IPS DF 6.9 (cell line): ENCODE measurements at regions not wholly inside any gene's neighbourhood (a gene's known extent, or its start where the extent isn't known, plus 50 kb on each side); places are given as distances from the start of the nearest gene placed in this dataset.

Experiments used
- DNase-seq: peaks from one replicate; pipeline ENCODE4 v3.0.0-alpha.2; 2013; ENCODE audit warnings: low read depth, low spot score
- H3K27ac ChIP-seq: one replicate; pipeline ENCODE4 v1.5.1; 2013; ENCODE audit warnings: low read length, control low read depth
- H3K27me3 ChIP-seq: 2 replicates; pipeline ENCODE4 v1.6.1; 2013; ENCODE audit warnings: mild to moderate bottlenecking, low read length; ENCODE audit not compliant: control insufficient read depth, insufficient read depth
- H3K36me3 ChIP-seq: 2 replicates; pipeline ENCODE4 v1.6.1; 2013; ENCODE audit warnings: low read length; ENCODE audit not compliant: control insufficient read depth, insufficient read depth
- H3K4me1 ChIP-seq: 2 replicates; pipeline ENCODE4 v1.6.1; 2013; ENCODE audit warnings: low read length; ENCODE audit not compliant: control insufficient read depth, insufficient read depth
- H3K4me3 ChIP-seq: 2 replicates; pipeline ENCODE4 v1.5.1; 2013; ENCODE audit warnings: mild to moderate bottlenecking, low read length
- H3K9me3 ChIP-seq: 2 replicates; pipeline ENCODE4 v1.6.1; 2013; ENCODE audit warnings: low read length, inconsistent platforms; ENCODE audit not compliant: control insufficient read depth, insufficient read depth
- WGBS: extraction: QIAGEN DNeasy Blood & Tissue Kit; methylation state at CpG from one replicate; pipeline ENCODE4 v1.1.7; 2013; ENCODE audit warnings: mixed read lengths, missing lambda C conversion rate; ENCODE audit not compliant: insufficient read length, insufficient coverage; 5-methylcytosine and 5-hydroxymethylcytosine counted together

DNA sequence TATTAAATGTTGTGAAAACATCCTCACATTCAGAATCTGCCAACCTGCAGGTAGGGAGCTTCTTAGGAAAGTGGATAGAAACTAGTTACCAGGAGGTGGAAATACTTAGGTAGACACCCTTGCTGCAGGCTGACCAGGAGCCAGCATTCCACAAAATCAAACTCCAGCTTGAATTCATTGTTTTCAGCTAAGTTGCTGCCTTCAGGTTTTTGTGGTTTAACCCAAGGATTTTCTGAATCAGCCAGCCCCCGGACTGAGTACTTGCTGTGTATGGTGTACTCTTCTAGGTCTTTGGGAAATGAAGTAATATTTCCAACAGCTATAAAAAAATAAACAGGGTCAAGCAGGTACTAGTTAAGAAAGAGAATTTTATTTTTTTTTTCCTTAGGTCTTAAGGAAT, 192.1 kb upstream of the CHST9 start:
- Histone ChIP-seq H3K36me3 (no peaks in the 10 kb centered on the region), H3K27ac (no peak overlapping the region), H3K27me3 (no peaks in the 10 kb centered on the region), H3K9me3 (no peaks in the 10 kb centered on the region), H3K4me1 (no peaks in the 10 kb centered on the region), H3K4me3 (no peak overlapping the region)
- DNase-seq, result no peak
- WGBS, result no CpG with 5 or more reads among the region's 1 CpG

DNA sequence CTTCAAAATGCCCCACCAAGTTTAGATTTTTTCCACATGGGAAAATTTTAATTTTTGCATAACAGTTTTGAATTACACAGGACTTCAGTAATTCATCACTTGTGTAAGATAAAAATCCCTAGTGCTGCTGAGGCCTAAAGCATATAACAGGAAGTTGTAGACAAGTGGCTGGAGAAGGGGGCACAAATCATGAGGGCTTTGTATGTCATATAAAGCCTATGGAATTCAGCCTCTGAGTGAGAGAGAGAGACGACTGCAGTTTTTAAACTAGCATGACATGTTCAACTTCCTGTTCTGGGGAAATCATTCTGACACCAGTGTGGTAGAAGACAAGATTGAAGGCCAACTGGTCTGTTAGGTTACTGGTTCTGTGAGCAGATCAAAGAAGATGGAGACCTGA, 187.3 kb upstream of the CHST9 start:
- Histone ChIP-seq H3K27me3 (no peaks in the 10 kb centered on the region), H3K36me3 (no peaks in the 10 kb centered on the region), H3K4me3 (no peak overlapping the region), H3K27ac (no peak overlapping the region), H3K4me1 (no peaks in the 10 kb centered on the region), H3K9me3 (no peaks in the 10 kb centered on the region)
- DNase-seq, result no peak
- WGBS, result no CpG with 5 or more reads among the region's 1 CpG

GRCh38 chr18:27366665-27367064, 181.6 kb upstream of the CHST9 start:
- no peak for DNase-seq
- Histone ChIP-seq H3K36me3 (no peaks in the 10 kb centered on the region), H3K27me3 (no peaks in the 10 kb centered on the region), H3K4me3 (no peak overlapping the region), H3K9me3 (no peaks in the 10 kb centered on the region), H3K27ac (no peak overlapping the region), H3K4me1 (no peaks in the 10 kb centered on the region)
- WGBS, result no CpG with 5 or more reads among the region's 5 CpGs

GRCh38 chr18:27366151-27366550, 181.0 kb upstream of the CHST9 start:
- Histone ChIP-seq H3K27me3 (no peaks in the 10 kb centered on the region), H3K36me3 (no peaks in the 10 kb centered on the region), H3K4me3 (no peak overlapping the region), H3K9me3 (no peaks in the 10 kb centered on the region), H3K27ac (no peak overlapping the region), H3K4me1 (no peaks in the 10 kb centered on the region)
- no CpG with 5 or more reads among the region's 1 CpG for WGBS
- DNase-seq, result no peak

DNA sequence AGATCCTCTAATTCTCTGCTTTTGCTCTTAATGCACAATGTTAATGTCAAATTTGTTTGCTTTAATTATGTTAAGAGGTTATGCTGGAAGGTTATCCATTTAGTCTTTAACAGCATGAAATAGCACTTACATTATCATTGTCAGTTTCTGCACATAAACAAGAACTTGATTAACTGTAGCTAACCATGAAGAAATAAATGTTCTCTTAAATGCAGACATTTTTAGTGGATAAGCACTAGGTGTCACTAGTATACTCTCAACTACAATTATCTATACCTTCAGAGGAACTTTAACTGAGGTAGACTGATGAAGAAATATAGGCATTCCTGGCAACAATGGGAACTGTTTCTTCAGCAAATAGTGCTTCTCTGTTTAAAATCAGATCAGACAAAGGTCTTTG, 178.8 kb upstream of the CHST9 start:
- no peak overlapping the region for H3K4me3 ChIP-seq
- H3K4me1 ChIP-seq, result no peaks in the 10 kb centered on the region
- no peak for DNase-seq
- no peaks in the 10 kb centered on the region for H3K9me3 ChIP-seq
- no peak overlapping the region for H3K27ac ChIP-seq
- H3K27me3 ChIP-seq, result no peaks in the 10 kb centered on the region
- H3K36me3 ChIP-seq, result no peaks in the 10 kb centered on the region

GRCh38 chr18:27361477-27361876, 176.4 kb upstream of the CHST9 start:
- DNase-seq, result no peak
- no peaks in the 10 kb centered on the region for H3K27me3 ChIP-seq
- no peak overlapping the region for H3K4me3 ChIP-seq
- H3K27ac ChIP-seq, result no peak overlapping the region
- no peaks in the 10 kb centered on the region for H3K4me1 ChIP-seq
- WGBS, result no CpG with 5 or more reads among the region's 2 CpGs
- no peaks in the 10 kb centered on the region for H3K9me3 ChIP-seq
- H3K36me3 ChIP-seq, result no peaks in the 10 kb centered on the region

DNA sequence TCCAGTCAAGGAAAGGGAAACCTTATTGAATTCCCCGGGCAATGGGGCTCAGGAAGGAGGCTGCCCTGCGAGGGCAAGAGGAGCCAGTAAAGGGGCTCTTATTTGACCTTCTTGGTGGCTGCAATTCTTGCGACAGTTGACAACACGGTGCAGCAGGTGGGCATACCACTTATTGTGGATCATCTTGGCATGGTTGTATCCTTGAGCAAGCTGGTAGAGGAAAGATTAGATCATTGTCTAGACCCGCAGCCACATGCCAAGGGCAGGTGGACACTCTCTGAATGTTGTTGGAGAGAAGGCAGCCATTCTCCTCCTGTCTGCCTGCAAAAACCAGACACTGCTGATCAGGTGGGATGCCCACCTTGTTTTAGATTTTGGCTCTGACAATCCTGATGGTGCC, 170.2 kb upstream of the CHST9 start:
- no peak for DNase-seq
- Histone ChIP-seq H3K36me3 (no peaks in the 10 kb centered on the region), H3K9me3 (no peaks in the 10 kb centered on the region), H3K27me3 (no peaks in the 10 kb centered on the region), H3K27ac (no peak overlapping the region), H3K4me3 (no peak overlapping the region), H3K4me1 (no peaks in the 10 kb centered on the region)
- WGBS, result no CpG with 5 or more reads among the region's 5 CpGs

DNA sequence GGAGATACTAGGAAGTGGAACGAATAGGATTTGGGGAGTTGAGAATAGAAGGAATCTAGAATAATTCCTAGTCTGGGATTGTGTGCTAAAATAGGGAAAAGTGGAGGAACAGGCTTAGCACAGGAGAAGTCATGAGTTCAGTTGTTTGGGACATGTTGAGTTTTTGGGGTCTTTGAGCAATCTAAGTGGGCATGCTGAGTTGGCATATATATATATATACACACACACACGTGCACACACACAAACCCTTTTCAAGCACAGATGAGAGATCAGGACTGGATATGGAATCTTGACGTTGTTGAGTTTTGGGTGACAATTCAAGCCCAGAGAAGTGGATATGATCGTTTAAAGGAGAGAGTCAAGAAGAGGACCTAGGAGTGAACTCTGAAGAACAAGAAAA, 168.2 kb upstream of the CHST9 start:
- no peaks in the 10 kb centered on the region for H3K36me3 ChIP-seq
- H3K4me3 ChIP-seq, result no peak overlapping the region
- H3K9me3 ChIP-seq, result no peaks in the 10 kb centered on the region
- no peak for DNase-seq
- H3K4me1 ChIP-seq, result no peaks in the 10 kb centered on the region
- no peak overlapping the region for H3K27ac ChIP-seq
- no peaks in the 10 kb centered on the region for H3K27me3 ChIP-seq
- 100% methylated on average over 1 of the region's 4 CpGs for WGBS

DNA sequence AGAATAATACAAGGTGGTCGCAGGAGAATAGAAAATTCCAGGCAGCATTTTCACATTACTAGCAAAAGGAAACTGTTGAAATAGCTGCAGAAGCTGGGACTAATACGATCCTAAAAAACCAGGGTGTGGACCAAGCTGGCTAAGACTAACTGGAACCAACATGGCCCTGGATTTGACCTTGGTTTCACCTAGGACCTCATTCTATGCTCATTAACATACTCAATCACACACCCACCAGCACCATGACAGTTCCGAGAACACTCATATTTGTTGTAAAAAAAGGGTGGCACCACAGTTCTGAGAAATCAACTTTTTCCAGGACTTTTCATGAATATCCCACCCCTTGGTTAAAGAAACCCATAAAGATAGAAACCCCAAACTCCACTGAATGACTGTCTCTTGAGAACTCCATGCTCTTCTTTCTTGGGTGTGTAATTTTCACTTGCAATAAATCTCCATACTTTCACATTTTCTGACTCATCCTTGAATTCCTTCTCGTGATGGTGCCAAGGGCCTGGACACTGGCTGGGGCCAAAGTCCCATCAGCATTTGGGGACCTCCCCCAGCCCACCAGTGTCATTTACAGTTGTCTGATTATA, 164.3 kb upstream of the CHST9 start:
- no peak overlapping the region for H3K4me3 ChIP-seq
- WGBS, result no CpG with 5 or more reads among the region's 4 CpGs
- no peaks in the 10 kb centered on the region for H3K27me3 ChIP-seq
- no peak for DNase-seq
- H3K27ac ChIP-seq, result no peak overlapping the region
- no peaks in the 10 kb centered on the region for H3K9me3 ChIP-seq
- H3K36me3 ChIP-seq, result no peaks in the 10 kb centered on the region
- H3K4me1 ChIP-seq, result no peaks in the 10 kb centered on the region

- DNase-seq, result no peak
- H3K4me1 ChIP-seq, result no peaks in the 10 kb centered on the region
- no peaks in the 10 kb centered on the region for H3K36me3 ChIP-seq
- no CpG with 5 or more reads among the region's 1 CpG for WGBS
- H3K4me3 ChIP-seq, result no peak overlapping the region
- H3K27me3 ChIP-seq, result no peaks in the 10 kb centered on the region
- H3K27ac ChIP-seq, result no peak overlapping the region
- H3K9me3 ChIP-seq, result no peaks in the 10 kb centered on the region
Observed at GRCh38 chr18:27331606-27332005, 146.5 kb upstream of the CHST9 start.

DNA sequence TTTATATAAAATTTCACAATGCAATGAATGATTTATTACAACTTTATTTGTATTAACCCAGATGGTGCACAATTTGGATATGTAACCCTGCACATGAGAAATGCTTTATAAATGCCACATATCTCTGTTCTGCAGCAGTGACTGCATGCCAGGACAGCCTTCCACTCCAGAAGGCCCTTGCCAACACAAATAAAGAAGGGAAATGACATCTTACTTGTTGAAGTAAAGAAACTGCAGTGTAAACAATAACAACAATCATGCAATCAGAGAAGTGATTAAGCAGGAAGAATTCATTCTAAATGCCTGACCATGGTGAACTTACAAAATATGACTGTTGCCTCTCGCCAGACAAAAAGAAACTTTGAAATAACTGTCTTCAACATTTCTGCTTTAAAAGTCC, 129.9 kb upstream of the CHST9 start:
- Histone ChIP-seq H3K9me3 (no peaks in the 10 kb centered on the region), H3K4me3 (no peak overlapping the region), H3K4me1 (no peaks in the 10 kb centered on the region), H3K27ac (no peak overlapping the region), H3K36me3 (no peaks in the 10 kb centered on the region), H3K27me3 (no peaks in the 10 kb centered on the region)
- DNase-seq, result no peak
- no CpG with 5 or more reads among the region's 1 CpG for WGBS
